Hematopoietic multipotent progenitor cell treated with erythropoietin and hydrocortisone succinate and interleukin-3 and kit ligand, for 17 days (in vitro differentiated cells): ENCODE measurements at regions not wholly inside any gene's neighbourhood (a gene's known extent, or its start where the extent isn't known, plus 50 kb on each side); places are given as distances from the start of the nearest gene placed in this dataset.

Source experiments
- DNase-seq: peaks from one replicate; pipeline ENCODE4 v3.0.0-alpha.2; 2015; ENCODE audit warnings: low spot score

- no peak for DNase-seq
Measured at GRCh38 chr1:67616394-67616985, 68.5 kb upstream of the GADD45A start.

- DNase-seq, result no peak
Measured at GRCh38 chr1:67618285-67619018, 66.5 kb upstream of the GADD45A start.

GRCh38 chr1:67619080-67619479 is 65.9 kb upstream of the GADD45A start:
- DNase-seq, result no peak

GRCh38 chr1:67623906-67624305 is 61.1 kb upstream of the GADD45A start:
- no peak for DNase-seq

- DNase-seq, result no peak
Measured at GRCh38 chr1:67624680-67625079, 60.3 kb upstream of the GADD45A start.

- DNase-seq, result no peak
Measured at GRCh38 chr1:67626090-67626860, 58.7 kb upstream of the GADD45A start.

- no peak for DNase-seq
Measured at GRCh38 chr1:67626861-67627235, 58.2 kb upstream of the GADD45A start.

GRCh38 chr1:67627336-67627735 is 57.7 kb upstream of the GADD45A start:
- no peak for DNase-seq

GRCh38 chr1:67627906-67628305 is 57.1 kb upstream of the GADD45A start:
- no peak for DNase-seq

- DNase-seq, result no peak
Measured at GRCh38 chr1:67629370-67630075, 55.5 kb upstream of the GADD45A start.

- DNase-seq, result no peak
Measured at GRCh38 chr1:67630438-67631045, 54.5 kb upstream of the GADD45A start.

- no peak for DNase-seq
Measured at GRCh38 chr1:67632356-67632755, 52.6 kb upstream of the GADD45A start.

GRCh38 chr1:67632811-67633655 is 52.0 kb upstream of the GADD45A start:
- no peak for DNase-seq

- no peak for DNase-seq
Measured at GRCh38 chr1:67634396-67634935, 50.5 kb upstream of the GADD45A start.

GRCh38 chr1:67635055-67635809 is 49.8 kb upstream of the GADD45A start:
- no peak for DNase-seq
